ENCODE measurements at regions not wholly inside any gene's neighbourhood (a gene's known extent, or its start where the extent isn't known, plus 50 kb on each side); places are given as distances from the start of the nearest gene placed in this dataset.

- FAIRE-seq, result no peak
- Histone ChIP-seq H3K4me3 (no peak overlapping the region), H3K79me2 (ENCODE audit: control insufficient read depth, insufficient read depth, low read length) (no peaks in the 10 kb centered on the region), H3K4me2 (ENCODE audit: control insufficient read depth, insufficient read depth) (no peak overlapping the region), H3K9me3 (replicated peaks; ENCODE audit: control insufficient read depth, insufficient read depth, low read length) (no peaks in the 10 kb centered on the region; the same call in 2 of the 3 replicates), H3K36me3 (ENCODE audit: control insufficient read depth in 2 of 2, insufficient read depth in 2 of 2, low read length in 1 of 2) (no peaks in the 10 kb centered on the region), H4K20me1 (ENCODE audit: control insufficient read depth, insufficient read depth) (no peaks in the 10 kb centered on the region), H3K27ac (ENCODE audit: control insufficient read depth, insufficient read depth) (no peak overlapping the region), H3K4me1 (ENCODE audit: control insufficient read depth, insufficient read depth, low read length) (no peaks in the 10 kb centered on the region), H2AFZ (ENCODE audit: control insufficient read depth, low read depth, low read length) (no peak overlapping the region), H3K9ac (ENCODE audit: control insufficient read depth, insufficient read depth, low read length) (no peak overlapping the region), H3K27me3 (replicated peaks in 1 of 2; ENCODE audit: control insufficient read depth in 2 of 2, insufficient read depth in 2 of 2, low read length in 1 of 2) (no peaks in the 10 kb centered on the region)
- BruUV-seq (replicated peaks), result no TSS peak
- 48% methylated on average over 5 of the region's 5 CpGs for WGBS (ENCODE audit: insufficient coverage, insufficient replicate concordance, low lambda C conversion rate, missing lambda C conversion rate)
- ChIA-PET SMC1A (ENCODE audit: uncharacterized antibody, unreplicated experiment) (interaction anchor here (0.7 to 3.2 kb wide), 5 partner anchors 11 to 265 kb away, joined by 3 to 12 read pairs (median 3); no protein-coding TSS in a partner anchor), CTCF (interaction anchor here (1.3 to 1.6 kb wide), 2 partner anchors 32 to 260 kb away, joined by 3 read pairs; no protein-coding TSS in a partner anchor), RAD21 (ENCODE audit: unreplicated experiment) (interaction anchor here (1.4 to 1.6 kb wide), 2 partner anchors 260 to 394 kb away, joined by 3 read pairs; no protein-coding TSS in a partner anchor), POLR2A (interaction anchor here (0.7 to 1.0 kb wide), 2 partner anchors 8 to 33 kb away, joined by 3 read pairs; no protein-coding TSS in a partner anchor)
- TF ChIP-seq LARP7 (IDR thresholded peaks at IDR 0.05), result no peak
- no peak for TF ChIP-seq ESRRA (IDR thresholded peaks at IDR 0.05; ENCODE audit: low read length)
- no peak for TF ChIP-seq FOS (IDR thresholded peaks at IDR 0.05; ENCODE audit: borderline replicate concordance, extremely low read depth, insufficient read length)
- no peak for TF ChIP-seq NFIC (IDR thresholded peaks at IDR 0.05; ENCODE audit: low read depth, low read length)
- TF ChIP-seq TARDBP (IDR thresholded peaks at IDR 0.05; ENCODE audit: borderline replicate concordance), result no peak
- no peak for TF ChIP-seq RB1 (IDR thresholded peaks at IDR 0.05; ENCODE audit: borderline replicate concordance)
- no peak for TF ChIP-seq MAX (IDR thresholded peaks at IDR 0.05; ENCODE audit: low read depth, low read length)
- TF ChIP-seq SKIL (IDR thresholded peaks at IDR 0.05; ENCODE audit: low read depth, poor library complexity, severe bottlenecking), result no peak
- TF ChIP-seq SREBF2 (IDR thresholded peaks at IDR 0.05; ENCODE audit: low read length), result no peak
- TF ChIP-seq SIN3A (IDR thresholded peaks at IDR 0.05; ENCODE audit: low read depth, low read length), result no peak
- TF ChIP-seq NFYA (IDR thresholded peaks at IDR 0.05; ENCODE audit: borderline replicate concordance, low read depth, low read length), result no peak
- no peak for TF ChIP-seq MEF2B (IDR thresholded peaks at IDR 0.05; ENCODE audit: partially characterized antibody, poor library complexity, severe bottlenecking)
- in situ Hi-C loops (cut with MboI), result no loop called here
- ATAC-seq, result no peak
- intact Hi-C loops (cut with micrococcal nuclease; ENCODE audit: unreplicated experiment), result no loop called here
- no peak for DNase-seq (ENCODE audit: low read depth, low spot score)
These were observed 65.7 kb upstream of the ATG10 start for GRCh38 chr5:81906086-81906485.

All from GM12878 (cell line).